ENCODE measurements at regions not wholly inside any gene's neighbourhood (a gene's known extent, or its start where the extent isn't known, plus 50 kb on each side); places are given as distances from the start of the nearest gene placed in this dataset.

- DNase-seq (ENCODE audit: low read depth) = no peak
- TF ChIP-seq CTCF (conservative IDR thresholded peaks at IDR 0.05; ENCODE audit: control insufficient read depth, insufficient read depth, low read depth, low read length) = no peak
- H3K4me3 ChIP-seq (ENCODE audit: control insufficient read depth, low read depth, low read length) = no peak overlapping the region
Measured at GRCh38 chrX:146127617-146128016, 310.0 kb downstream of the SLITRK2 start.

GRCh38 chrX:146141221-146141620 lies 323.6 kb downstream of the SLITRK2 start:
- DNase-seq (ENCODE audit: low read depth) = no peak
- H3K4me3 ChIP-seq (ENCODE audit: control insufficient read depth, low read depth, low read length) = no peak overlapping the region
- no peak for TF ChIP-seq CTCF (conservative IDR thresholded peaks at IDR 0.05; ENCODE audit: control insufficient read depth, insufficient read depth, low read depth, low read length)

GRCh38 chrX:146144039-146144438 lies 326.4 kb downstream of the SLITRK2 start:
- H3K4me3 ChIP-seq (ENCODE audit: control insufficient read depth, low read depth, low read length) = no peak overlapping the region
- DNase-seq (ENCODE audit: low read depth) = no peak
- no peak for TF ChIP-seq CTCF (conservative IDR thresholded peaks at IDR 0.05; ENCODE audit: control insufficient read depth, insufficient read depth, low read depth, low read length)

- H3K4me3 ChIP-seq (ENCODE audit: control insufficient read depth, low read depth, low read length) = no peak overlapping the region
- no peak for DNase-seq (ENCODE audit: low read depth)
- no peak for TF ChIP-seq CTCF (conservative IDR thresholded peaks at IDR 0.05; ENCODE audit: control insufficient read depth, insufficient read depth, low read depth, low read length)
Measured at GRCh38 chrX:146154191-146154590, 336.6 kb downstream of the SLITRK2 start.

GRCh38 chrX:146160443-146161203 lies 343.0 kb downstream of the SLITRK2 start:
- no peak for TF ChIP-seq CTCF (conservative IDR thresholded peaks at IDR 0.05; ENCODE audit: control insufficient read depth, insufficient read depth, low read depth, low read length)
- no peak for DNase-seq (ENCODE audit: low read depth)
- no peak overlapping the region for H3K4me3 ChIP-seq (ENCODE audit: control insufficient read depth, low read depth, low read length)

- no peak for TF ChIP-seq CTCF (conservative IDR thresholded peaks at IDR 0.05; ENCODE audit: control insufficient read depth, insufficient read depth, low read depth, low read length)
- H3K4me3 ChIP-seq (ENCODE audit: control insufficient read depth, low read depth, low read length) = no peak overlapping the region
- DNase-seq (ENCODE audit: low read depth) = no peak
Measured at GRCh38 chrX:146173742-146174141, 356.1 kb downstream of the SLITRK2 start.

Data from fibroblast of mammary gland (primary cell).